ENCODE measurements at regions not wholly inside any gene's neighbourhood (a gene's known extent, or its start where the extent isn't known, plus 50 kb on each side); places are given as distances from the start of the nearest gene placed in this dataset.

- TF ChIP-seq CTCF (conservative IDR thresholded peaks at IDR 0.05 in 1 of 2, IDR thresholded peaks at IDR 0.05 in 1 of 2; ENCODE audit: extremely low read depth in 1 of 2, insufficient read depth in 1 of 2, low read depth in 1 of 2, low read length in 2 of 2) (no peak), EZH2 (IDR thresholded peaks at IDR 0.05; ENCODE audit: borderline replicate concordance, low read length) (no peak)
Observed at GRCh38 chr2:2681085-2681484, 350.0 kb upstream of the MYT1L start.

Data from mammary epithelial cell (primary cell).